ENCODE measurements at regions not wholly inside any gene's neighbourhood (a gene's known extent, or its start where the extent isn't known, plus 50 kb on each side); places are given as distances from the start of the nearest gene placed in this dataset.

DNA sequence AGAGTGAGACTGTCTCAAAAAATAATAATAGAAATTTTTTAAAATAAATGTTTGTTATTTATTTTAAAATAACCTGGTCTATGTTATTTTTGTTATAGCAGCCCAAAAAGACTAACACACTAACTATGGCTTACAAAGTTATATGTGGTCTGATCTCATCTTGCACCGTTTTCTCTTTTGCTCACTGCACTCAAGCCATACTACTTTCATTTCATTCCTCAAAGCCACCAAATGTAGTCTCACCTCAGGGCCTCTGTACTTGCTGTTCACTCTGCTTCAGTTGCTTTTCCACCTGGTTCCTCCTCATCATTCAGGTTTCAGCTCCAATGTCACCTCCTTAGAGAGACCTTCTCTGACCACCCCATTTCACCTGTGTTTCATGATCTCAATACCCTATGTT is 55.2 kb upstream of the MDM1 start:
- no peak for TF ChIP-seq POLR2A (IDR thresholded peaks at IDR 0.05; ENCODE audit: low read length)
- TF ChIP-seq GATA1 (IDR thresholded peaks at IDR 0.05; ENCODE audit: low read depth, low read length): no peak

Data from erythroblast (primary cell).